ENCODE measurements at regions not wholly inside any gene's neighbourhood (a gene's known extent, or its start where the extent isn't known, plus 50 kb on each side); places are given as distances from the start of the nearest gene placed in this dataset.

DNA sequence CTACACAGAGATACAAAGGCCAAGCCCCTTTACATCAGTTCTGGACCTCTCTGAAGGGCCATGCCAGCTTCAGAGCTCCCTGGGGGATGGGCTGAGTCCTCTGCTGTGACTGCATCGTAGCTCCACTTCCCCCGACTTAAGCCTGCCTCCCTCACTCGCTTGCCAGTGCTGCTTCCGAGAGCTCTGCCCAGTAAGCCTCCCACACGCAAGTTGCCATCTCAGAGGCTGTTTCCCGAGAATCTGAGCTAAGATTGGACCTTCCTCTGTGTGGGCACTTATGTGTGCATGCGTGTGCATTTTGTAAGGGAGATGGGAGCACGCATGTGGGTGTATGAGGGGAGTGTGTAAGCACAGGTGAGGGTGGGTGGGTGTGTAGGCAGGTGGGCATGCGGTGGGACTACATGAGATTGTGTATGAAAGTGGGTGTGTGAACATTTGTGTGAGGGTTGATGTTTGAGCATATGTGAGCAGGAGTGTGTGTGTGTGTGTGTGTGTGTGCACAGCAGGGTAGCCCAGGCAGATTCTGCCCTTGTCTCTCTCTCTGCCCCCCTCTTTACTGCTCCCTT, 163.0 kb upstream of the SYT13 start:
- H3K4me3 ChIP-seq (ENCODE audit: insufficient read depth, low read depth, low read length): no peak overlapping the region
- H3K9me3 ChIP-seq (ENCODE audit: insufficient read depth, low read depth, low read length): no peaks in the 10 kb centered on the region
- DNase-seq (ENCODE audit: low read depth) (no peak), FAIRE-seq (no peak)
- no peak overlapping the region for H2AFZ ChIP-seq (ENCODE audit: low read depth, low read length)
- Mint-ChIP-seq H3K4me1 (ENCODE audit: low read depth, unreplicated experiment) (peaks cover 3% of the 10 kb centered on the region), H3K27ac (ENCODE audit: unreplicated experiment) (no peak overlapping the region), H3K36me3 (ENCODE audit: low read depth, unreplicated experiment) (no peaks in the 10 kb centered on the region), H3K27me3 (ENCODE audit: low read depth, unreplicated experiment) (peaks cover 8% of the 10 kb centered on the region), H3K9me3 (ENCODE audit: unreplicated experiment) (no peaks in the 10 kb centered on the region), H3K4me3 (ENCODE audit: unreplicated experiment) (no peak overlapping the region)
- H3K4me1 ChIP-seq (ENCODE audit: insufficient read depth, low read length): peaks cover 3% of the 10 kb centered on the region
- H4K20me1 ChIP-seq (ENCODE audit: insufficient read depth, low read length): no peaks in the 10 kb centered on the region
- no peak overlapping the region for H3K9ac ChIP-seq (ENCODE audit: low read length)
- H3K27me3 ChIP-seq (ENCODE audit: insufficient read depth, low read length): peaks cover 10% of the 10 kb centered on the region
- H3K36me3 ChIP-seq (ENCODE audit: insufficient read depth, low read length): no peaks in the 10 kb centered on the region
- H3K79me2 ChIP-seq (ENCODE audit: insufficient read depth, low read length): no peaks in the 10 kb centered on the region
- H3K4me2 ChIP-seq (ENCODE audit: low read length): no peak overlapping the region
- H3K27ac ChIP-seq (ENCODE audit: low read depth, low read length): no peak overlapping the region
- TF ChIP-seq EZH2 (IDR thresholded peaks at IDR 0.05; ENCODE audit: insufficient read depth, low read length): no peak
- TF ChIP-seq, protein P1, sequence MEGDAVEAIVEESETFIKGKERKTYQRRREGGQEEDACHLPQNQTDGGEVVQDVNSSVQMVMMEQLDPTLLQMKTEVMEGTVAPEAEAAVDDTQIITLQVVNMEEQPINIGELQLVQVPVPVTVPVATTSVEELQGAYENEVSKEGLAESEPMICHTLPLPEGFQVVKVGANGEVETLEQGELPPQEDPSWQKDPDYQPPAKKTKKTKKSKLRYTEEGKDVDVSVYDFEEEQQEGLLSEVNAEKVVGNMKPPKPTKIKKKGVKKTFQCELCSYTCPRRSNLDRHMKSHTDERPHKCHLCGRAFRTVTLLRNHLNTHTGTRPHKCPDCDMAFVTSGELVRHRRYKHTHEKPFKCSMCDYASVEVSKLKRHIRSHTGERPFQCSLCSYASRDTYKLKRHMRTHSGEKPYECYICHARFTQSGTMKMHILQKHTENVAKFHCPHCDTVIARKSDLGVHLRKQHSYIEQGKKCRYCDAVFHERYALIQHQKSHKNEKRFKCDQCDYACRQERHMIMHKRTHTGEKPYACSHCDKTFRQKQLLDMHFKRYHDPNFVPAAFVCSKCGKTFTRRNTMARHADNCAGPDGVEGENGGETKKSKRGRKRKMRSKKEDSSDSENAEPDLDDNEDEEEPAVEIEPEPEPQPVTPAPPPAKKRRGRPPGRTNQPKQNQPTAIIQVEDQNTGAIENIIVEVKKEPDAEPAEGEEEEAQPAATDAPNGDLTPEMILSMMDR (IDR thresholded peaks at IDR 0.05; ENCODE audit: insufficient read depth, low read depth, low read length): no peak

GRCh38 chr11:45448561-45448960, 162.4 kb upstream of the SYT13 start:
- Histone ChIP-seq H3K9ac (ENCODE audit: low read length) (no peak overlapping the region), H3K79me2 (ENCODE audit: insufficient read depth, low read length) (no peaks in the 10 kb centered on the region), H4K20me1 (ENCODE audit: insufficient read depth, low read length) (no peaks in the 10 kb centered on the region), H3K27me3 (ENCODE audit: insufficient read depth, low read length) (peaks cover 13% of the 10 kb centered on the region), H3K9me3 (ENCODE audit: insufficient read depth, low read depth, low read length) (no peaks in the 10 kb centered on the region), H3K4me1 (ENCODE audit: insufficient read depth, low read length) (peaks cover 3% of the 10 kb centered on the region), H3K4me3 (ENCODE audit: insufficient read depth, low read depth, low read length) (no peak overlapping the region), H2AFZ (ENCODE audit: low read depth, low read length) (no peak overlapping the region), H3K36me3 (ENCODE audit: insufficient read depth, low read length) (no peaks in the 10 kb centered on the region), H3K27ac (ENCODE audit: low read depth, low read length) (no peak overlapping the region), H3K4me2 (ENCODE audit: low read length) (no peak overlapping the region)
- TF ChIP-seq, protein P1 (IDR thresholded peaks at IDR 0.05; ENCODE audit: insufficient read depth, low read depth, low read length): no peak
- TF ChIP-seq EZH2 (IDR thresholded peaks at IDR 0.05; ENCODE audit: insufficient read depth, low read length): no peak
- DNase-seq (ENCODE audit: low read depth) (no peak), FAIRE-seq (no peak)
- Mint-ChIP-seq H3K9me3 (ENCODE audit: unreplicated experiment) (no peaks in the 10 kb centered on the region), H3K27ac (ENCODE audit: unreplicated experiment) (no peak overlapping the region), H3K4me1 (ENCODE audit: low read depth, unreplicated experiment) (peaks cover 3% of the 10 kb centered on the region), H3K36me3 (ENCODE audit: low read depth, unreplicated experiment) (no peaks in the 10 kb centered on the region), H3K4me3 (ENCODE audit: unreplicated experiment) (no peak overlapping the region), H3K27me3 (ENCODE audit: low read depth, unreplicated experiment) (peaks cover 14% of the 10 kb centered on the region)

DNA sequence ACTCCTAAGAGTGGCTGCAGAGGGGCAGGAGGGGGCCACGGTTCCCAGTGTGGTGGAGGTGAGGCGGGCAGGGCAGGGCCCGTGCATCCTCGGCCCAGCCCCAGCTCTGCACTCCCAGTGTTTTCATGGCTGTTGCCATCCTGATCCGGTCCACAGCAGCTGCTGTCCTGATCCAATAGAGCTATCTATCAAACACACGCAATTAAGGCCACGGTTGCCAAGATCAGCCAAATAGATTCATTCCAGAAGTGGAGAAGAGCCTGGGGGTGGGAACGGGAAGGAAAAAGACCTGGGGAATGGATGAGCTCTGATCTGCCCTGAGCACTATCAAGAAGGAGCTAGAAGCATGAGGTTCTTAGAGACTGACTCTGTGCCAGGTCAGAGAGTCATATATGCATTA, 160.9 kb upstream of the SYT13 start:
- H3K27ac Mint-ChIP-seq (ENCODE audit: unreplicated experiment): no peak overlapping the region
- H3K4me2 ChIP-seq (ENCODE audit: low read length): no peak overlapping the region
- H3K4me3 ChIP-seq (ENCODE audit: insufficient read depth, low read depth, low read length): no peak overlapping the region
- H3K4me3 Mint-ChIP-seq (ENCODE audit: unreplicated experiment): no peak overlapping the region
- FAIRE-seq (no peak), DNase-seq (ENCODE audit: low read depth) (no peak)
- peaks cover 3% of the 10 kb centered on the region for H3K4me1 Mint-ChIP-seq (ENCODE audit: low read depth, unreplicated experiment)
- no peaks in the 10 kb centered on the region for H3K36me3 ChIP-seq (ENCODE audit: insufficient read depth, low read length)
- no peaks in the 10 kb centered on the region for H3K79me2 ChIP-seq (ENCODE audit: insufficient read depth, low read length)
- peaks cover 11% of the 10 kb centered on the region for H3K27me3 ChIP-seq (ENCODE audit: insufficient read depth, low read length)
- peaks cover 3% of the 10 kb centered on the region for H3K4me1 ChIP-seq (ENCODE audit: insufficient read depth, low read length)
- no peaks in the 10 kb centered on the region for H3K36me3 Mint-ChIP-seq (ENCODE audit: low read depth, unreplicated experiment)
- H3K9me3 ChIP-seq (ENCODE audit: insufficient read depth, low read depth, low read length): no peaks in the 10 kb centered on the region
- no peak for TF ChIP-seq EZH2 (IDR thresholded peaks at IDR 0.05; ENCODE audit: insufficient read depth, low read length)
- TF ChIP-seq, protein P1 (IDR thresholded peaks at IDR 0.05; ENCODE audit: insufficient read depth, low read depth, low read length): no peak
- H4K20me1 ChIP-seq (ENCODE audit: insufficient read depth, low read length): no peaks in the 10 kb centered on the region
- H3K9ac ChIP-seq (ENCODE audit: low read length): no peak overlapping the region
- H2AFZ ChIP-seq (ENCODE audit: low read depth, low read length): no peak overlapping the region
- H3K9me3 Mint-ChIP-seq (ENCODE audit: unreplicated experiment): no peaks in the 10 kb centered on the region
- H3K27ac ChIP-seq (ENCODE audit: low read depth, low read length): no peak overlapping the region
- peaks cover 26% of the 10 kb centered on the region for H3K27me3 Mint-ChIP-seq (ENCODE audit: low read depth, unreplicated experiment)
